ENCODE measurements at regions not wholly inside any gene's neighbourhood (a gene's known extent, or its start where the extent isn't known, plus 50 kb on each side); places are given as distances from the start of the nearest gene placed in this dataset.

- in situ Hi-C loops (cut with HindIII; ENCODE audit: low sequenced_read_pairs) = no loop called here
- no peak for DNase-seq (ENCODE audit: low read depth)
These were observed 642.0 kb downstream of the SLC6A15 start for GRCh38 chr12:84270470-84271140.

GRCh38 chr12:84247931-84248330 lies 664.7 kb downstream of the SLC6A15 start:
- H3K4me3 ChIP-seq (ENCODE audit: low read depth, low read length) = no peak overlapping the region
- TF ChIP-seq, protein P1, sequence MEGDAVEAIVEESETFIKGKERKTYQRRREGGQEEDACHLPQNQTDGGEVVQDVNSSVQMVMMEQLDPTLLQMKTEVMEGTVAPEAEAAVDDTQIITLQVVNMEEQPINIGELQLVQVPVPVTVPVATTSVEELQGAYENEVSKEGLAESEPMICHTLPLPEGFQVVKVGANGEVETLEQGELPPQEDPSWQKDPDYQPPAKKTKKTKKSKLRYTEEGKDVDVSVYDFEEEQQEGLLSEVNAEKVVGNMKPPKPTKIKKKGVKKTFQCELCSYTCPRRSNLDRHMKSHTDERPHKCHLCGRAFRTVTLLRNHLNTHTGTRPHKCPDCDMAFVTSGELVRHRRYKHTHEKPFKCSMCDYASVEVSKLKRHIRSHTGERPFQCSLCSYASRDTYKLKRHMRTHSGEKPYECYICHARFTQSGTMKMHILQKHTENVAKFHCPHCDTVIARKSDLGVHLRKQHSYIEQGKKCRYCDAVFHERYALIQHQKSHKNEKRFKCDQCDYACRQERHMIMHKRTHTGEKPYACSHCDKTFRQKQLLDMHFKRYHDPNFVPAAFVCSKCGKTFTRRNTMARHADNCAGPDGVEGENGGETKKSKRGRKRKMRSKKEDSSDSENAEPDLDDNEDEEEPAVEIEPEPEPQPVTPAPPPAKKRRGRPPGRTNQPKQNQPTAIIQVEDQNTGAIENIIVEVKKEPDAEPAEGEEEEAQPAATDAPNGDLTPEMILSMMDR (IDR thresholded peaks at IDR 0.05; ENCODE audit: low read depth, low read length, missing control alignments) = no peak
- in situ Hi-C loops (cut with HindIII; ENCODE audit: low sequenced_read_pairs) = no loop called here
- no peak for DNase-seq (ENCODE audit: low read depth)

More at GRCh38 chr12:84270470-84271140, 642.0 kb downstream of the SLC6A15 start:
- TF ChIP-seq, protein P1 (IDR thresholded peaks at IDR 0.05; ENCODE audit: low read depth, low read length, missing control alignments) = no peak
- no peak overlapping the region for H3K4me3 ChIP-seq (ENCODE audit: low read depth, low read length)

- no peak overlapping the region for H3K4me3 ChIP-seq (ENCODE audit: low read depth, low read length)
- DNase-seq (ENCODE audit: low read depth) = no peak
- TF ChIP-seq, protein P1 (IDR thresholded peaks at IDR 0.05; ENCODE audit: low read depth, low read length, missing control alignments) = no peak
- in situ Hi-C loops (cut with HindIII; ENCODE audit: low sequenced_read_pairs) = no loop called here
These were observed 668.9 kb downstream of the SLC6A15 start for GRCh38 chr12:84243686-84244085.

DNA sequence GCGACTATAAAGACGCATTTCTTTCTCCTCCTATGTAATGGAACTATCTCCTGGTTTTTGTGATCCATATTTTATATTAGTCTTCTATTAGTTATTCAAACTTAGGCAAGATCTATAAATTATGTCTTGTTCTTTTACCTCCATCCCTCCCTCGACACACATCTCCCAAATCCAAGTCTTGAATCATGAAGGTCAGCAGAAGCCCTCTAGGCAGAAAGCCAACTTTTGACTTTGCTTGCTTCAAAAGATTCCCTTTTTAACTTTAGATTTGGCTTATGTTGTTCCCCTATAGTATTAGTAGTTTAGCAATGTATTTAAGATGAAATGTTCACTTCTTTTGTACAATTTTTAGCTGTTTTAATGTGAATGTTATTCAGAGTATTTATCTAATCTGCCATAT lies 689.8 kb downstream of the SLC6A15 start:
- DNase-seq (ENCODE audit: low read depth) = no peak
- TF ChIP-seq, protein P1 (IDR thresholded peaks at IDR 0.05; ENCODE audit: low read depth, low read length, missing control alignments) = no peak
- in situ Hi-C loops (cut with HindIII; ENCODE audit: low sequenced_read_pairs) = no loop called here

DNA sequence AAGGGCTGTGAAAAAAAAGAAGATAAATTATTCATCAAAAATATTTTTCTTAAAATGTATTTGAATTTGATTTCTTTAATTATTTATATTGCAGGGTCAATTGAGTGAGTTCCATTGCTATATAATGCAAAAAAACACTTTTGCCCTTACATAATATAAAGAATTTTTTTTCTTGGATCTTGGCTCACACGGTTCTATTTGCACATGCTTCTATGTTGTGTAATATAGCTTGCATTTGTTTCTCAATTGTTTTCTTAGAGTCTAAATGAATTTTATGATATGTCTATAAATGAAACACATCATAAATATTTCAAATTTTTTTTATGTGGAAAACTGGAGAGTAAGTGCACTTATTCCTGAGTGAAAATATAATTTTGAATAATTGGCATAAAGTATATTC lies 694.2 kb downstream of the SLC6A15 start:
- in situ Hi-C loops (cut with HindIII; ENCODE audit: low sequenced_read_pairs) = no loop called here
- no peak for DNase-seq (ENCODE audit: low read depth)
- H3K4me3 ChIP-seq (ENCODE audit: low read depth, low read length) = no peak overlapping the region
- TF ChIP-seq, protein P1 (IDR thresholded peaks at IDR 0.05; ENCODE audit: low read depth, low read length, missing control alignments) = no peak

More for the DNA sequence above, 689.8 kb downstream of the SLC6A15 start:
- H3K4me3 ChIP-seq (ENCODE audit: low read depth, low read length) = no peak overlapping the region

GRCh38 chr12:84201976-84202375 lies 710.6 kb downstream of the SLC6A15 start:
- TF ChIP-seq, protein P1 (IDR thresholded peaks at IDR 0.05; ENCODE audit: low read depth, low read length, missing control alignments) = no peak
- no peak overlapping the region for H3K4me3 ChIP-seq (ENCODE audit: low read depth, low read length)
- no peak for DNase-seq (ENCODE audit: low read depth)
- in situ Hi-C loops (cut with HindIII; ENCODE audit: low sequenced_read_pairs) = no loop called here

All from astrocyte of the cerebellum (primary cell).